ENCODE measurements at regions not wholly inside any gene's neighbourhood (a gene's known extent, or its start where the extent isn't known, plus 50 kb on each side); places are given as distances from the start of the nearest gene placed in this dataset.

DNA sequence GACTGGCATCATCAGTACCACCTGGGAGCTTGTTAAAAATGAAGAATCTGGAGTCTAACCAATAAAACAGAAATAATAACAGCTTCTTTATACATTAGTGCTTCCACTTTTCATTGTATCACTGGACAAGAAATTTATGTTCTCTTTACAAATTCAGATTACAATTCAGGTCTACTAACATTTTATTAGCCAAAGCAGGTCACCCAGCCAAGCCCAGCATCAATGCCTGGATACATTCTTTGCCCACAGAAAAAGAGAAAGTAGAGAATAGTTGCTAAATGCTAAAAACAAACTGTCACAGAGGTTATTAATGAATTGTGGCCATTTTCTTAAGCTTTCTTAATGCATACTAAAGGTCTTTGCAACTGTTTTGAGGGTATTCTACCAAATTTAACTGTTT, 458.3 kb downstream of the BTBD3 start:
- TF ChIP-seq POLR2A (IDR thresholded peaks at IDR 0.05; ENCODE audit: low read length) (no peak), GATA1 (IDR thresholded peaks at IDR 0.05; ENCODE audit: low read depth, low read length) (no peak)
